B cell (primary cell): ENCODE measurements at regions not wholly inside any gene's neighbourhood (a gene's known extent, or its start where the extent isn't known, plus 50 kb on each side); places are given as distances from the start of the nearest gene placed in this dataset.
"Not testable (repeated sequence)": the region's sequence is repeated elsewhere in the genome, so short reads cannot be mapped to it uniquely, and the experiment has no call there.

Experiments
- CTCF ChIP-seq: fragments of 200-600 bp; IDR thresholded peaks from one replicate; pipeline ENCODE4 v1.8.0; 2022; ENCODE audit warnings: antibody characterized with exemption, mild to moderate bottlenecking
- EZH2 ChIP-seq: IDR thresholded peaks from 2 replicates; pipeline ENCODE4 v1.6.1; 2012; ENCODE audit warnings: borderline replicate concordance, low read depth, mild to moderate bottlenecking, moderate library complexity, low read length; ENCODE audit not compliant: insufficient read depth, poor library complexity, severe bottlenecking

DNA sequence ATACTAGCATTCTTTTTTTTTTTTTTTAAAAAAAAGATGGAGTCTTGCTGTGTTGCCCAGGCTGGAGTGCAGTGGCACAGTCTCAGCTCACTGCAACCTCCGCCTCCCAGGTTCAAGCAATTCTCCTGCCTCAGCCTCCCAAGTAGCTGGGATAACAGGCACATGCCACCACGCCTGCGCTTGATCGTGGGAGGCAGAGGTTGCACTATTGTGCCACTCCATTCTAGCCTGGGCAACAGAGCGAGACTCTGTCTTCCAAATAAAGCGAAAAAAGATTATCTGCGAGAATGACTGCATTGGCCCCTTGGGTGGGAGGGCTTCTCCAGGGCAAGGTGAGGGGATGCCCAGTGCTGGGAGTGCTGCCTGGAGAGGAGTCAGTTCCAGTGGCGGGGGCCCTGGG is 1357.1 kb downstream of the CDH12 start:
- TF ChIP-seq CTCF, EZH2: not testable (repeated sequence)
